ENCODE measurements at regions not wholly inside any gene's neighbourhood (a gene's known extent, or its start where the extent isn't known, plus 50 kb on each side); places are given as distances from the start of the nearest gene placed in this dataset.

- DNase-seq, result no peak
Observed at GRCh38 chrX:82912382-82912781, 595.7 kb upstream of the POU3F4 start.

- DNase-seq, result no peak
Observed at GRCh38 chrX:82934980-82935379, 573.1 kb upstream of the POU3F4 start.

GRCh38 chrX:82945332-82945731, 562.8 kb upstream of the POU3F4 start:
- no peak for DNase-seq

DNA sequence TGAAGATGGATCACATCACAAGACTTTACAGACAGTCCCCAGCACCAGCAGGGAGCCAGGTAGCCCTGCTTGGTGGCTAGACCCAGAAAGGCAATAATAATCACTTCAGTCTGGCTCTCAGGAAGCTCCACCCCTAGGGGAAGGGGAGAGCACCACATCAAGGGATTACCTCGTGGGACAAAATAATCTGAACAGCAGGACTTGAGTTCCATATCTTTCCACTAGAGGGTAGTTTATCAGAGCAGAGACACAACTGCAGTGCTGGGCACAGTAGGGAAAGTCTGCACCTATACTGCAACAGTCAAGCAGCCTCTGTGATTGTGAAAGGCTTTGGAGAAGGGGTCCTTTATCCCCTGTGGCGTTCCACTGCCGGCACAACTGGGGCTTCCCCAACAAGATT, 547.0 kb upstream of the POU3F4 start:
- peak in 1 of 2 experiments; percentile 6 for DNase-seq

DNA sequence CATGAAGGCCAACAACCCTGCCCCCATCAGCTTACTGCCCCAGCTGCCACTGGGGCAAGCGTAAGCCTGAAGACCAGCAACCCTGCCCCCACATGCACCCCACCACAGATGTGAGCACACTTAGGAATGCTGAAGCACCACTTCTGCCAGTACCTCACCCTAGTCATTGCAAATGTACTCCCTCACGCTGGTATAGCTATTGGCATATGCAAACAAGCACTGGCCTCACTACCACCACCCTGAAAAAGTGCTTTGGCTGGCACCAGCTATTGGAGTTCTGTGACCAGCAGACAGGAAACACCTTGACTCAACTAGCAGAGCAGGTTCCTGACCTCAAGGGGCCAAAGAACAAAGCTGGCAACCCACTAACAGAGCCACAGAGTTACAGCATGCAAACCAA, 534.4 kb upstream of the POU3F4 start:
- DNase-seq, result peak; percentile 0 to 4

DNA sequence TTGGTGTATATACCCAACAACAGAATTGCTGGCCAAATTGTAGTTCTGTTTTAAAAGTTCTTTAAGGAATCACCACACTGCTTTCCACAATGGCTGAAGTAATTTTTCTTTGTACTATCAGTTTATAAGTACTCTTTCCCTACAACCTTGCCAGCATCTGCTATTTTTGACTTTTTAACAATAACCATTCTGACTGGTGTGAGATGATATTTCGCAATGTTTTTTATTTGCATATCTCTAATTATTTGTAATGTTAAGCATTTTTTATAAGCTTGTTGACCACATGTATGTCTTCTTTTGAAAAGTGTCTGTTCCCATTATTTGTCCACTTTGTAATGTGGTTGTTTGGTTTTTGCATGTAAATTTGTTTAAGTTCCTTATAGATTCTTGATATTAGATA, 509.9 kb upstream of the POU3F4 start:
- no peak for DNase-seq

DNA sequence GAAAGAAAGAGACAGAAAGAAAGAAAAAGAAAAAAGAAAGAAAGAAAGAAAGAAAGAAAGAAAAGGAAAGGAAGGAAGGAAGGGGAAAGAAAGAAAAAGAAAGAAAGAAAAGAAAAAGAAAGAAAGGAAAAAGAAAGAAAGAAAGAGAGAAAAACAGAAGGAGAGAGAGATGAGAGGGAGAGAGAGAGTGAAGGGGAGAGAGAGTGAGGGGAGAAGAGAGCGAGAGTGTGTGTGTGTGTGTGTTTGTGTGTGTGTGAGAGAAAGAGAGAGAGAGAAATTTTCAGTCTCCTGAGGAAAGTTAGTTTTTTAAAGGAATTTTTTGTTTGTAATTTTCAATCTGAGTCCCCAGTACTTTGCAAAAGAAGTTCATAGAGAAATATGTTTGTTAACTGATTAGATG, 504.1 kb upstream of the POU3F4 start:
- no peak for DNase-seq

DNA sequence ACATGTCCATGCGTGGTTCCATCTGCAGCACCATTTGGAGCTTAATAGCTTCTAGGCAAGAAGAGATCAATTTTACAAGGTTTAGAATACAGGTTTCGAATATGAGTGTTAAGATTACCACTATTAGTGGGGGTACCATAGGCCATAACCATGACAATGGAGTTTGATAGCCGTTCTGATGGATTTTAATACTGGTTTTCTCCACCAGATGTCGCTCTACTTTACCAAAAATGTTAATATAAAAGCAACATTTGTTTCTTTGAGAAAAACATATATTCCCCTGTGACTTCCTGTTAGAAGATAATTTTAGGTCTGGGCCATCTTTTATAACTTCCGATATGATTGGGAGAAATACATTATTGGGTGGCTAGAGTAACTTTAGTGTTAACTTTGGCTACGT, 499.7 kb upstream of the POU3F4 start:
- DNase-seq, result peak; percentile 6 to 32

- DNase-seq, result no peak
Observed at GRCh38 chrX:83019258-83019657, 488.8 kb upstream of the POU3F4 start.

- DNase-seq, result peak; percentile 33 to 52
Observed at GRCh38 chrX:83022020-83022419, 486.1 kb upstream of the POU3F4 start.

All from Kasumi-1 (cell line).